GM11168 (cell line): ENCODE measurements at regions not wholly inside any gene's neighbourhood (a gene's known extent, or its start where the extent isn't known, plus 50 kb on each side); places are given as distances from the start of the nearest gene placed in this dataset.

ENCODE experiments used
- in situ Hi-C: fragments of 300-500 bp; cut with MboI; formaldehyde crosslinking; loops from one replicate; pipeline ENCODE4 v1.12.0; 2022; ENCODE audit warnings: low sequenced_read_pairs; ENCODE audit not compliant: unreplicated experiment

- in situ Hi-C loops = no loop called here
Measured at GRCh38 chr5:163760498-163760897, 255.1 kb downstream of the MAT2B start.

GRCh38 chr5:163766936-163767670 is 261.7 kb downstream of the MAT2B start:
- in situ Hi-C loops = no loop called here

- in situ Hi-C loops = no loop called here
Measured at GRCh38 chr5:163770625-163771024, 265.2 kb downstream of the MAT2B start.

- in situ Hi-C loops = no loop called here
Measured at GRCh38 chr5:163772241-163772640, 266.8 kb downstream of the MAT2B start.

- in situ Hi-C loops = no loop called here
Measured at GRCh38 chr5:163772644-163773043, 267.2 kb downstream of the MAT2B start.

- in situ Hi-C loops = no loop called here
Measured at GRCh38 chr5:163773226-163773625, 267.8 kb downstream of the MAT2B start.

- in situ Hi-C loops = no loop called here
Measured at GRCh38 chr5:163789870-163790269, 284.5 kb downstream of the MAT2B start.

- in situ Hi-C loops = no loop called here
Measured at GRCh38 chr5:163790497-163790896, 285.1 kb downstream of the MAT2B start.

GRCh38 chr5:163794993-163795392 is 289.6 kb downstream of the MAT2B start:
- in situ Hi-C loops = no loop called here

- in situ Hi-C loops = no loop called here
Measured at GRCh38 chr5:163807781-163808180, 302.4 kb downstream of the MAT2B start.

- in situ Hi-C loops = no loop called here
Measured at GRCh38 chr5:163809473-163809872, 304.1 kb downstream of the MAT2B start.

GRCh38 chr5:163813900-163814299 is 308.5 kb downstream of the MAT2B start:
- in situ Hi-C loops = no loop called here

- in situ Hi-C loops = no loop called here
Measured at GRCh38 chr5:163815240-163815791, 309.9 kb downstream of the MAT2B start.

- in situ Hi-C loops = no loop called here
Measured at GRCh38 chr5:163821142-163821541, 315.7 kb downstream of the MAT2B start.

- in situ Hi-C loops = no loop called here
Measured at GRCh38 chr5:163822548-163822947, 317.1 kb downstream of the MAT2B start.

GRCh38 chr5:163825661-163826060 is 320.2 kb downstream of the MAT2B start:
- in situ Hi-C loops = no loop called here

GRCh38 chr5:163826201-163826600 is 320.8 kb downstream of the MAT2B start:
- in situ Hi-C loops = no loop called here

- in situ Hi-C loops = no loop called here
Measured at GRCh38 chr5:163832155-163832554, 326.7 kb downstream of the MAT2B start.

- in situ Hi-C loops = no loop called here
Measured at GRCh38 chr5:163838738-163839137, 333.3 kb downstream of the MAT2B start.

- in situ Hi-C loops = no loop called here
Measured at GRCh38 chr5:163846512-163846911, 341.1 kb downstream of the MAT2B start.

- in situ Hi-C loops = no loop called here
Measured at GRCh38 chr5:163855754-163856153, 350.3 kb downstream of the MAT2B start.

GRCh38 chr5:163861670-163862069 is 356.3 kb downstream of the MAT2B start:
- in situ Hi-C loops = no loop called here
